ENCODE measurements at regions not wholly inside any gene's neighbourhood (a gene's known extent, or its start where the extent isn't known, plus 50 kb on each side); places are given as distances from the start of the nearest gene placed in this dataset.

- TF ChIP-seq CTCF (conservative IDR thresholded peaks at IDR 0.05; ENCODE audit: low read length) (no peak), EZH2phosphoT487 (IDR thresholded peaks at IDR 0.05; ENCODE audit: borderline replicate concordance, low read depth, low read length) (no peak)
Measured at GRCh38 chr2:209049608-209050007, 374.2 kb upstream of the MAP2 start.
